OCI-LY3 (cell line): ENCODE measurements at regions not wholly inside any gene's neighbourhood (a gene's known extent, or its start where the extent isn't known, plus 50 kb on each side); places are given as distances from the start of the nearest gene placed in this dataset.

Experiments used
- EZH2phosphoT487 ChIP-seq: fragments of 200-600 bp; shearing (Covaris generic); IDR thresholded peaks from 2 replicates; pipeline ENCODE4 v1.6.1; 2018; ENCODE audit warnings: antibody characterized with exemption, mixed run types, low read depth
- TF ChIP-seq, protein P1 (sequence below): fragments of 200-600, 300-600 bp; sonication (generic); IDR thresholded peaks from 2 replicates; pipeline ENCODE4 v1.5.1; 2014; ENCODE audit warnings: antibody characterized with exemption, low read length, low read depth

DNA sequence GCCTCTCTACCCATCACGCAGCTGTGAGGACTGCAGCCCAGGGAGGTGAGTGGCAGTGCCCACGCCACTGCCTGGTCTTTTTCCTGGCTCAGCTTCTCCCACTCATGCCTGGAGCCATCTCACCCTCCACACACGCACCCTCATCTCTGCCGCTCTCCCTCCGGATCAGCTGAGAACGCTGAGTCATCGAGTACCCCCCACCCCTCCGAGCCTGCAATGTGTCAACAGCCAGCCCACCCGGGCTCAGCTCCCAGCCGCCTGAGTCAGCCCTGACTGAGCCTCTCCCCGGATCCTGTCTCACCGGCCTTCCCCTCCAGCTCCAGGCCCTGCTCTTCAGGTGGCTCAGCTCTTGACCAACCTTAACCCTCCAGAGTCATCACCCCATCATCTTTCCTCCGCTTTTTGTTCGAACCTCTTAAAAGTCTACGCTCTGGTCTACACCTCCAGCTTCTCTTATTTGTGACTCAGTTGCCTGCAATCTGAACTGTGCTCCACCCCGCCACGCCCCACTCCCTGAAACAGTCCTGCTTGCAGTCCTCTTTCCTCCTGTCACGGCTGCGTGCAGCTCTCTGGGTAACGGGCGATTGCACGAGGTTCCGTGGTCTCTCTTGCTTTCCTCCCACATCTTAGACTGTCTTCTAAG is 94.4 kb upstream of the ASAP2 start:
- TF ChIP-seq, protein P1, sequence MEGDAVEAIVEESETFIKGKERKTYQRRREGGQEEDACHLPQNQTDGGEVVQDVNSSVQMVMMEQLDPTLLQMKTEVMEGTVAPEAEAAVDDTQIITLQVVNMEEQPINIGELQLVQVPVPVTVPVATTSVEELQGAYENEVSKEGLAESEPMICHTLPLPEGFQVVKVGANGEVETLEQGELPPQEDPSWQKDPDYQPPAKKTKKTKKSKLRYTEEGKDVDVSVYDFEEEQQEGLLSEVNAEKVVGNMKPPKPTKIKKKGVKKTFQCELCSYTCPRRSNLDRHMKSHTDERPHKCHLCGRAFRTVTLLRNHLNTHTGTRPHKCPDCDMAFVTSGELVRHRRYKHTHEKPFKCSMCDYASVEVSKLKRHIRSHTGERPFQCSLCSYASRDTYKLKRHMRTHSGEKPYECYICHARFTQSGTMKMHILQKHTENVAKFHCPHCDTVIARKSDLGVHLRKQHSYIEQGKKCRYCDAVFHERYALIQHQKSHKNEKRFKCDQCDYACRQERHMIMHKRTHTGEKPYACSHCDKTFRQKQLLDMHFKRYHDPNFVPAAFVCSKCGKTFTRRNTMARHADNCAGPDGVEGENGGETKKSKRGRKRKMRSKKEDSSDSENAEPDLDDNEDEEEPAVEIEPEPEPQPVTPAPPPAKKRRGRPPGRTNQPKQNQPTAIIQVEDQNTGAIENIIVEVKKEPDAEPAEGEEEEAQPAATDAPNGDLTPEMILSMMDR = no peak
- no peak for TF ChIP-seq EZH2phosphoT487
